NT2/D1 (cell line): ENCODE measurements at regions not wholly inside any gene's neighbourhood (a gene's known extent, or its start where the extent isn't known, plus 50 kb on each side); places are given as distances from the start of the nearest gene placed in this dataset.

Source experiments
- SUZ12 ChIP-seq: IDR thresholded peaks from 2 replicates; pipeline ENCODE4 v1.6.1; 2011; ENCODE audit not compliant: insufficient read length, insufficient read depth; ENCODE audit errors: extremely low read depth
- YY1 ChIP-seq: IDR thresholded peaks from 2 replicates; pipeline ENCODE4 v1.6.1; 2011; ENCODE audit not compliant: insufficient read length, insufficient read depth

DNA sequence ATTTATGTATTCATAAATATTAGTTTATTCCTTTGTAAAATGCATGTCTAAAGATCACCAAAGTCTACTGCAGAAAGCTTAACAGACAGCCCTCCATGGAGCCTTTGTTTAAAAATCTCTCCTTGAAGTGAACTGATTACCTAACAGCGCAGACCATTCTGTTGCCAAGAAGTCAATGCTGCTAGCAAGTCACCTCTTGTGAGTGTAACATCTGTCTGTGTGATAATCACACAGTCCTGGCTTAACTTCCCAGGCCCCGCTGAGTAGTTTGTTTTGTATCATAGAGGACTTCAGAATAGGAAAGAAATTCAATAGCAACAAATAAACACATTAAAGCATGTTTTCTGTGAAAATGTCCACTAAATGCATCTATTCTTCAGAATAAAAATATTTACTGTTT, 435.3 kb upstream of the IGFBP3 start:
- no peak for TF ChIP-seq SUZ12
- TF ChIP-seq YY1, result no peak
